VCaP (cell line): ENCODE measurements at regions not wholly inside any gene's neighbourhood (a gene's known extent, or its start where the extent isn't known, plus 50 kb on each side); places are given as distances from the start of the nearest gene placed in this dataset.

Experiments used
- H3K27ac ChIP-seq: fragments of 450-650 bp; 2 replicates; pipeline ENCODE4 v1.5.1; 2017
- TF ChIP-seq, protein P1 (sequence below): fragments of 450-650 bp; conservative IDR thresholded peaks from 2 replicates; pipeline ENCODE4 v1.5.1; 2017; ENCODE audit warnings: mild to moderate bottlenecking, moderate library complexity

DNA sequence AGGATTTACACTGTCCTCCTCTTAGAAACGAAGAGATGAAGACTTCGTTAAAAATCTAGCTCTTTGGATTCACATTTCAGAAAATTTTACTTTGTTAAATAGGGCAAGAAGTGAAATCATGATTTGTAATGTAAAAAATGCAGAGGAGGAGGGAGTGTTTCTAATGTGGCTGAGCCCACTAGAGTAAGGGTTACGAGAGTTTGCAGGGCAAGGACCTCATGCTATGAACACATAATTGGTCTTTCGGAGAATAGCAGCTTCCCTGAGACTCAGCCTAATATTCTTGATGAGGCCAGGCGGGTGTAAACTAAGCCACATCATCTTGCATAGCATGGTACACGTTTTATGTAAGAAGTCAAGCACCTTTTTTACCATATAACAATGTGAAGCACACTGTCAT, 191.0 kb upstream of the ADAMTS16 start:
- no peak overlapping the region for H3K27ac ChIP-seq
- TF ChIP-seq, protein P1, sequence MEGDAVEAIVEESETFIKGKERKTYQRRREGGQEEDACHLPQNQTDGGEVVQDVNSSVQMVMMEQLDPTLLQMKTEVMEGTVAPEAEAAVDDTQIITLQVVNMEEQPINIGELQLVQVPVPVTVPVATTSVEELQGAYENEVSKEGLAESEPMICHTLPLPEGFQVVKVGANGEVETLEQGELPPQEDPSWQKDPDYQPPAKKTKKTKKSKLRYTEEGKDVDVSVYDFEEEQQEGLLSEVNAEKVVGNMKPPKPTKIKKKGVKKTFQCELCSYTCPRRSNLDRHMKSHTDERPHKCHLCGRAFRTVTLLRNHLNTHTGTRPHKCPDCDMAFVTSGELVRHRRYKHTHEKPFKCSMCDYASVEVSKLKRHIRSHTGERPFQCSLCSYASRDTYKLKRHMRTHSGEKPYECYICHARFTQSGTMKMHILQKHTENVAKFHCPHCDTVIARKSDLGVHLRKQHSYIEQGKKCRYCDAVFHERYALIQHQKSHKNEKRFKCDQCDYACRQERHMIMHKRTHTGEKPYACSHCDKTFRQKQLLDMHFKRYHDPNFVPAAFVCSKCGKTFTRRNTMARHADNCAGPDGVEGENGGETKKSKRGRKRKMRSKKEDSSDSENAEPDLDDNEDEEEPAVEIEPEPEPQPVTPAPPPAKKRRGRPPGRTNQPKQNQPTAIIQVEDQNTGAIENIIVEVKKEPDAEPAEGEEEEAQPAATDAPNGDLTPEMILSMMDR = no peak

DNA sequence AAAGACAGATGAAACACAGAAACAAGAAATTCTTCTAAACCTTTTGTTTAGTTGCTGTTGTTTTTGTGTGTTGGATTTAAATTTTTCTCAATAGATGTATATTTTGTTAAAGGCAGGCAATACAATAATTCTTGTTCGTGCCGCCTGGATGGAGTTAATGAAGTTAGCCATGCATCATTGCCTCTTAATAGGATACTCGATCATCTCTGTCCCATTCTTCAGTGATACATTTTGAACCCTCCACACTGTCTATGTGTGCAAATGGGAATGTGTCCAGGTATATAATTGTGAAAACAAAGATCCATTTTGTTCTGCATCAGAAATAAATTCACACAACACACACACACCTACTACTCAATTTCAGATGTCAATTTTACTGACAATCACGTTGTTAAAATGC, 186.6 kb upstream of the ADAMTS16 start:
- TF ChIP-seq, protein P1 = no peak
- H3K27ac ChIP-seq = no peak overlapping the region

DNA sequence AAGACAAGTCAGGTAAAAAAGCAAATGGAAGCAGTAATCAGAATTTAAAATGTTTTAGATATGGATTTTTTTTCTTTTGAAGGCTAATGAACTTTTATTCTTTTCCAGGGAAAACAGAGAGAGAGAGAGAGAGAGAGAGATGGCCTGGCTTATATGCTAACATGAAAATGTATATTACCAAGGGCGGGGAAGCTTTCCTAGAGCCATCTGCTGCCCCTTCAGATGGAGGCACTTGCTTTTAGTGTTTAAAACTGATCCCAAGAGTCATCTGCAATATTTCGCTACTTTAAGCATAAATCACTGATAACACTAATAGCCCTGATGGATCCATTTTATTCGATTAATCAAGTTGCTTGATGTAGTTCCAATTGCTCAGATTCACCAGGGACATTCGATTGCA, 186.1 kb upstream of the ADAMTS16 start:
- TF ChIP-seq, protein P1 = no peak
- no peak overlapping the region for H3K27ac ChIP-seq

DNA sequence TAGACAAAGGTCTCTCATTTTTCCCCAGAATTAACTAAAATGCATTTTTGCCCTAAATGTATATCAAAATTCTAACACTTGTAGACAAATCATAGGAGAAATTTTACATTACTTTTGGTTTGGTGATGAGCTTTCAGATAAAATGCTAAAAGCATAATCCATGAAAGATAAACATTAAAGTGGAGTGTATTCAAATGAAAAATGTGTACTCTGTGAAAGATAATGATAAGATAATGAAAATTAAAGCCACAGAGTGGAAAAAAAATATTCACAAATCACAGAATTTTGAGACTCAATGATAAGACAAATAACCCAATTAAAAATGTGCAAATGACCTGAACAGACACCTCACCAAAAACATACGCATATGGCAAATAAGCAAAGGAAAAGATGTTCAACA, 176.9 kb upstream of the ADAMTS16 start:
- H3K27ac ChIP-seq = no peak overlapping the region
- TF ChIP-seq, protein P1 = no peak

DNA sequence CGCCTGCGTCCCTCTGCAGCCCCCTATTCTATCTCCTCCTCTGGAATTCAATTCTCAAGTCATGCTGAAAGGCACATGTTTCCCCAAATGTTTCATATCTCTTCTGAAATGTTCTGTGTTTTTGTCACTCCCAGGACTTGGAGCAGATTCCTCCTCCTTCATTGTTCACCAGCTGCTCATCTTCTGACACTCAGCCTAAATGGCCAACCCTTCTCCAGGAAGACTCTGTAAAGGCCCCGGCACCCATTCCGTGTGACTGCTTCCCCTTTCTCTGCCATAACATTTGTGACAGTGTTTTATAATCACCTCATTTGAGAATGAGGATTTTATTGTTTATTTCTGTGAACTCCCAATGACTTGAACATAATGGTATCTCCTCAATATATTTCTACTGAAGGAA, 170.8 kb upstream of the ADAMTS16 start:
- no peak overlapping the region for H3K27ac ChIP-seq
- TF ChIP-seq, protein P1 = no peak

DNA sequence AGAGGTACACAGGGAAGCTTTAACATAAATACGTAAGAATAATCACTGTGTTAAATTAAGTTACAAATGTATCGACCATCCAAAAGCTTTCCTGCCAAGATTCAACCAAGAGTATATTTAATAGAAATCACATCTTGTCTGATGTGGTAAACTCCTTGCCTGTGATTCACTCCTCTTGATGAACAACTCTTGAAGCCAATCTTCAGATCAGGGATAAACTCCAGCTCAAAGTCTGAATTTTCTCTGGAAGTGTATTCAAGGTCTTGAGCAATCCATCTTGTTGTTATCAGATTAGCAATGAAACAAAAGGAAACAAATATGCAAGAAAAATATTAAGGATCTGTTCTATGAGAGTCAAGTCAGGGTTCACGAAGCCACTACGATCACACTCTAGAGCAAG, 170.0 kb upstream of the ADAMTS16 start:
- TF ChIP-seq, protein P1 = no peak
- H3K27ac ChIP-seq = no peak overlapping the region

DNA sequence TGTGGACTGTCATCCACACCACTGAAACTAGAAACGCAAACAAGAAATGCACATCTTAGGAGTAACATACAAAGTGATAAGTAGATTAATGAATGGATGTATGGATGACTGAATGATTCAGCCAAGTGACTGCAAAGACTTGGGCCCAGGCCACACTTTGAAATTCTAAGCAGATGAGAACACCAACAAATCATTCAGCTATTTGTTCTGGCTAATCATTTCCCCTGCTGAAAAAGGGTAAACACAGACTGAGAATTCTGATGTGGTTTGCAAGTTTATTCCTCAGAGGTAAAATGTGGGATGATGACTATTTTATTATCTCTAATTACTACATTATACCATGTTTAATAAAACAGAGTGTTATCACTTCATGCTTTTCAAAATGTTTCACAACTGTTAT, 163.2 kb upstream of the ADAMTS16 start:
- TF ChIP-seq, protein P1 = no peak
- no peak overlapping the region for H3K27ac ChIP-seq
